Activated T-helper 17 cell treated with anti-CD3 and anti-CD28 coated beads, Interleukin-2, amount 50 U/mL, for 72 hours (primary cell): ENCODE measurements at regions not wholly inside any gene's neighbourhood (a gene's known extent, or its start where the extent isn't known, plus 50 kb on each side); places are given as distances from the start of the nearest gene placed in this dataset.

Experiments
- ATAC-seq: fragments of 150-1000 bp; cut with Tn5 transposase; replicated peaks from 2 replicates; pipeline ENCODE4 v1.10.0; 2021; ENCODE audit warnings: mild to moderate bottlenecking, moderate library complexity
- H3K27ac Mint-ChIP-seq: one replicate; pipeline ENCODE4 v1.8.0; 2022; ENCODE audit warnings: mixed read lengths
- H3K27me3 Mint-ChIP-seq: one replicate; pipeline ENCODE4 v1.8.0; 2022; ENCODE audit warnings: mixed read lengths
- H3K36me3 Mint-ChIP-seq: one replicate; pipeline ENCODE4 v1.8.0; 2022; ENCODE audit warnings: low read depth, mild to moderate bottlenecking, mixed read lengths
- H3K4me1 Mint-ChIP-seq: one replicate; pipeline ENCODE4 v1.8.0; 2022; ENCODE audit warnings: mixed read lengths
- H3K4me3 Mint-ChIP-seq: one replicate; pipeline ENCODE4 v1.8.0; 2022; ENCODE audit warnings: mild to moderate bottlenecking, mixed read lengths
- H3K9me3 Mint-ChIP-seq: one replicate; pipeline ENCODE4 v1.8.0; 2022; ENCODE audit warnings: mixed read lengths

GRCh38 chr2:237024255-237024654 lies 61.4 kb upstream of the COPS8 start:
- Mint-ChIP-seq H3K27ac (no peak overlapping the region), H3K36me3 (no peaks in the 10 kb centered on the region), H3K4me3 (no peak overlapping the region), H3K27me3 (peaks cover 7% of the 10 kb centered on the region), H3K9me3 (no peaks in the 10 kb centered on the region), H3K4me1 (no peaks in the 10 kb centered on the region)
- no peak for ATAC-seq

DNA sequence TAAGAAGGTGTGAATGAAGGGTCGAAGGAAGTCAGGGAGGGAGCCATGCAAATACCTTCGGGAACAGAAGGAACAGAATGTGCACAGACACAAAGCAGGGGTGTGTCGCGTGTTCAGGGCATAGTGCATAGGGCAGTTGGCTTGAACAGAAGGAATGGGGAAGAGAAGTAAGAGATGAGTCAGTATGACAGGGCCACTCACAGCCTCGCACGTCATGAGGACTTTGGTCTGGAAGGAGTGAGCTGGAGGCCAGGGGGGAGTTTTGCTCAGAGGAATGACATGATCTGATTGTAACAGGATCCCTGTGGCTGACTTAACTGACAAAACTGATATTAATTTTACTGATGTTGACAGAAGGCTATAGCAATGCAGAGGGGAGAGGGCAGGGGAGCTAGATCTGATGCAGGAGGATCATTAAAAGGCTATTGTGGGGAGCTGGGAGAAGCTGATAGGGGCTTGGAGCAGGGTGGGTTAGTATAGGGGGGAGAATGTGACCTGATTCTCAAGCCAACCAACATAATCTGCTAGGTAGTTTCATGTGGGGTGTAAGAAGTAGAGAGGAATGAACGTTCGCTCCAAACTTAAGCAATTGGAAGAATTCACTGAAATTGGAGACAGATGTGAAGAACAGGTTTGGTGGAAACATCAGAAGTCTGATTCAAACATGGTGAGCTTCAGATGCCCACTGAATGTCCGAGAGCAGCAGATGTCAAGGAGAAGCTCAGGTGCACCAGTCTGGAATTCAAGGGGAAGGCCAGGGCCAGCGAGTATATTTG lies 60.4 kb upstream of the COPS8 start:
- no peak for ATAC-seq
- H3K9me3 Mint-ChIP-seq, result no peaks in the 10 kb centered on the region
- no peak overlapping the region for H3K4me3 Mint-ChIP-seq
- no peaks in the 10 kb centered on the region for H3K36me3 Mint-ChIP-seq
- no peak overlapping the region for H3K27ac Mint-ChIP-seq
- H3K4me1 Mint-ChIP-seq, result no peaks in the 10 kb centered on the region
- H3K27me3 Mint-ChIP-seq, result peaks cover 7% of the 10 kb centered on the region

GRCh38 chr2:237026981-237027711 lies 58.5 kb upstream of the COPS8 start:
- Mint-ChIP-seq H3K4me1 (no peaks in the 10 kb centered on the region), H3K36me3 (no peaks in the 10 kb centered on the region), H3K9me3 (no peaks in the 10 kb centered on the region), H3K27ac (no peak overlapping the region), H3K4me3 (no peak overlapping the region), H3K27me3 (peaks cover 7% of the 10 kb centered on the region)
- ATAC-seq, result no peak

DNA sequence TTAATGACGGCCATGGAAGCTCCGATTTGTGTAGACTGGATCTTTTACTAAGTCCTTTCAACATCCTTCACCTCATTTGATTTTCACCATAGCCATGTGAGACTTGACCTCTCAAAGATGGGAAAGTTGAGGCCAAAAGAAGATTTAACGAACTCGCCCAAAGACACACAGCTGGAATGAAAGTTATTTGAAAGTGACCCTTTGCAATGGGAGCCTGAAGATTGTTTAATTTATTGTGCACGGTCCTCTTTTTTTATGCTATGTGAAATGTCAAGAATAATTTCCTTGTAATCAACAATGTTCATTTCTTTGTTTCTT lies 58.0 kb upstream of the COPS8 start:
- Mint-ChIP-seq H3K36me3 (no peaks in the 10 kb centered on the region), H3K9me3 (no peaks in the 10 kb centered on the region), H3K27me3 (peaks cover 4% of the 10 kb centered on the region), H3K4me3 (no peak overlapping the region), H3K27ac (no peak overlapping the region), H3K4me1 (no peaks in the 10 kb centered on the region)
- ATAC-seq, result no peak

DNA sequence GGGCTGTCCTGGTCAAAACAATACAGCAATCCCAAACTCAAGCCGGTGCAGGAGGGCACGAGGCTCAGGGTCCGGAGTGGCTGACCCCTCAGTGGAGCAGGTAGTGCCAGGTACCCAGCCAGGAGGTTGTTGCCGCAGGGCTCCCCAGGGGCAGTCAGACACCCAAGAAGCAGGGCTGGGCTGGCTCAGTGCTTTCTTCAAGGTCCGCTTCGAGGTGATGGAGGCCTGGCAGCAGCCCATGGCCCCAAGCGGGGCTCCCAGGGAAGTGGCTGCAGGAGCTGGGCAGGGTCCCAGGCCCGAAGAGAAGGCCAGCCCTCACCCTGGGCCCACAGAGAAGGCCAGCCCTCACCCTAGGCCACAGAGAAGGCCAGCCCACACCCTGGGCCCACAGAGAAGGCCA lies 55.3 kb upstream of the COPS8 start:
- Mint-ChIP-seq H3K27me3 (no peaks in the 10 kb centered on the region), H3K27ac (no peak overlapping the region), H3K4me1 (no peaks in the 10 kb centered on the region), H3K9me3 (no peaks in the 10 kb centered on the region), H3K4me3 (no peak overlapping the region), H3K36me3 (no peaks in the 10 kb centered on the region)
- ATAC-seq, result no peak

DNA sequence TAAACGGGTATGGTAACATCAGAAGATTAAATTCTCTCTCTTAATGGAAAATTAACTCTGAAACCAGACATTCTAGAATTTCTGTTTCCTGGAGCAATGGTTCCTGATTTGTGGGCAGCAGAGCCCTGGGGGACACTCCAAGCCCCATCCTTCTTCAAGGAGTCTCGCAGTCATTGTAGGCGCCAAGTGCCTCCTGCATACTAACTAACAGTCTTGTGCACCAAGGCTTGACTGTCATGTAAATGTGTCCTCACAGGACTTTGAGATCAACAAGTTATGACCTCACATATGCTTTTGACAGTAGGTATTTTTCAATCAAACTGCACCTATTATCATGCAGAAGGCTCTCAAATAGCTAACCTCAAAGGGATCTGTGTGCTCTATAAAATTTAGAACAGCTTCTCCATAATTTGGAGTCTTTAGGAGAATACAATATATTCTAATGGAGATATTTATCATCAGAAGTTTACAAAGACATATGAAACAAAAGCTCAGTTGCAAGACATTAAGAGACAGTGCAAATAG lies 52.1 kb upstream of the COPS8 start:
- ATAC-seq, result no peak
- no peak overlapping the region for H3K4me3 Mint-ChIP-seq
- H3K9me3 Mint-ChIP-seq, result no peaks in the 10 kb centered on the region
- H3K27me3 Mint-ChIP-seq, result no peaks in the 10 kb centered on the region
- no peaks in the 10 kb centered on the region for H3K4me1 Mint-ChIP-seq
- H3K27ac Mint-ChIP-seq, result no peak overlapping the region
- H3K36me3 Mint-ChIP-seq, result no peaks in the 10 kb centered on the region

GRCh38 chr2:237035781-237036475 lies 49.8 kb upstream of the COPS8 start:
- Mint-ChIP-seq H3K4me1 (no peaks in the 10 kb centered on the region), H3K27ac (no peak overlapping the region), H3K9me3 (no peaks in the 10 kb centered on the region), H3K4me3 (no peak overlapping the region), H3K36me3 (no peaks in the 10 kb centered on the region), H3K27me3 (no peaks in the 10 kb centered on the region)
- no peak for ATAC-seq
